IPS-18a (cell line): ENCODE measurements at regions not wholly inside any gene's neighbourhood (a gene's known extent, or its start where the extent isn't known, plus 50 kb on each side); places are given as distances from the start of the nearest gene placed in this dataset.

ENCODE experiments used
- H3K27ac ChIP-seq: one replicate; pipeline ENCODE4 v1.5.1; 2013; ENCODE audit warnings: low read length
- H3K27me3 ChIP-seq: one replicate; pipeline ENCODE4 v1.6.1; 2013; ENCODE audit warnings: mild to moderate bottlenecking, low read length; ENCODE audit not compliant: control insufficient read depth, insufficient read depth
- H3K36me3 ChIP-seq: one replicate; pipeline ENCODE4 v1.6.1; 2013; ENCODE audit warnings: low read depth, low read length; ENCODE audit not compliant: control insufficient read depth
- H3K4me1 ChIP-seq: one replicate; pipeline ENCODE4 v1.6.1; 2013; ENCODE audit warnings: low read depth, low read length; ENCODE audit not compliant: control insufficient read depth
- H3K4me3 ChIP-seq: one replicate; pipeline ENCODE4 v1.5.1; 2013; ENCODE audit warnings: low read length
- H3K9ac ChIP-seq: one replicate; pipeline ENCODE4 v1.6.1; 2013; ENCODE audit warnings: mild to moderate bottlenecking, low read length, moderate library complexity
- H3K9me3 ChIP-seq: one replicate; pipeline ENCODE4 v1.6.1; 2013; ENCODE audit warnings: low read depth, low read length; ENCODE audit not compliant: control insufficient read depth

DNA sequence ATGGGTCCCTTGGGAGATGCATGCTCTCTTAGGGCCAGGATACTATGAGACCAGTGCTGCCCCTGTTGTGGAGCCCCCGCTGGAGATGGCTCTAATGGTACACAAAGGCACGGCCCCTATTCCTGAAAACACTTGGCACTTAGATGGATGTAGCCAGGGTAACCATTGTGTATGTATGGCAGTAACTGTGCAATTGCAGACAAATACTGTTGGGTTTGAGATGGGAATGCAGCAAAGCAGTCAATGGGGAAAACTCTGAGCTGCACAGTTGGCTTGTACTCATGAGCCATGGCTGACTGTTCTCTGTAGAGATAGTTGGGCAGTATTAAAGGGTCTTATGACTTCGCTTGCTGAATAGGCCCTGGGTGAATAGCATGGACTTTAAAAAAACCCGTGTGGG, 67.9 kb upstream of the NPAP1 start:
- H3K27ac ChIP-seq, result no peak overlapping the region
- H3K4me1 ChIP-seq, result no peaks in the 10 kb centered on the region
- no peak overlapping the region for H3K9ac ChIP-seq
- no peaks in the 10 kb centered on the region for H3K36me3 ChIP-seq
- H3K4me3 ChIP-seq, result no peak overlapping the region
- H3K9me3 ChIP-seq, result peaks cover 6% of the 10 kb centered on the region
- no peaks in the 10 kb centered on the region for H3K27me3 ChIP-seq

DNA sequence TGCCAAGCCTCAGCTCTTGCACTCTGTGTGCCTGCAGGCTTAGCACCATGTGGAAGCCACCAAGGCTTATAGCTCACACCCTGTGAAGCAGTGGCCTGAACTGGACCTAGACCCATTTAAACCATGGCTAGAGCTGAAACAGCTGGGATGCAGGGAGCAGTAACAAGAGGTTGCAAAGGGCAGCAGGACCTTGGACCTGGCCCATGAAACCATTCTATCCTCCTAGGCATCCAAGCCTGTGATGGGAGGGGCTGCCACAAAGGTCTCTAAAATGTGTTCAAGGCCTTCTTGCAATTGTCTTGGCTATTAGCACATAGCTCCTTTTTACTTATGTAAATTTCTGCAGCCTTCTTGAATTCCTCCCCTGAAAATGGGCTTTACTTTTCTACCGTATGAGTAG, 57.9 kb upstream of the NPAP1 start:
- no peaks in the 10 kb centered on the region for H3K36me3 ChIP-seq
- H3K4me3 ChIP-seq, result no peak overlapping the region
- H3K4me1 ChIP-seq, result no peaks in the 10 kb centered on the region
- H3K27ac ChIP-seq, result no peak overlapping the region
- H3K9ac ChIP-seq, result no peak overlapping the region
- no peaks in the 10 kb centered on the region for H3K27me3 ChIP-seq
- peaks cover 23% of the 10 kb centered on the region for H3K9me3 ChIP-seq

DNA sequence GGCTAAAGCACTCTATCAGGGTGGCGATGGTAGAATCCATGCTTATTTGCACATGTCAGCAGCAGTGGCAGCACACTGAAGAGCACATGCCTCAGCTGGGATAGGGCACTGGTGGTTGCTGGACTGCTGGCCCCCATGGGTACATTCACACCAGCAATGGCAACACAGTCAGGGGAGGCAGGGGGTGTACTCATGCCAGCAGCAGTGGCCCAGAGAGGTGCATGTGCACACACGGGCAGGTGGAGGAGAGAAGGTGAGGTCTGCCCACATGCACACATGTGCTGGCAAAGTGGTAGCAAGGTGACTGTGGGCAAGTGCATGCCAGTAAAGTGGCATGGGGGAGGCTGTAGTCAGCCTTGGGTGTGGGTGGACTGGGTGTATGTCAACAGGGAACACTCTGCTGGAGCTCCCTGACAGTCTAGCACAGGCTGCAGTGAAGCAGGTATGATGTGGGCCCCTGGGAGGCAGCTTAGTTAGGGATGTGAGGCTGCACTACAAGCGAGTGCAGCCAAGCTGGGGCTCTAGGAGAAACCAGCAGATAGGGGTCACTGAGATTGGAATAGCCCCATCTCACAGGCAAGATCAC, 53.9 kb upstream of the NPAP1 start:
- H3K27me3 ChIP-seq, result no peaks in the 10 kb centered on the region
- H3K36me3 ChIP-seq, result no peaks in the 10 kb centered on the region
- peaks cover 30% of the 10 kb centered on the region for H3K9me3 ChIP-seq
- no peaks in the 10 kb centered on the region for H3K4me1 ChIP-seq
- no peak overlapping the region for H3K4me3 ChIP-seq
- H3K9ac ChIP-seq, result no peak overlapping the region
- no peak overlapping the region for H3K27ac ChIP-seq
